ENCODE measurements at regions not wholly inside any gene's neighbourhood (a gene's known extent, or its start where the extent isn't known, plus 50 kb on each side); places are given as distances from the start of the nearest gene placed in this dataset.

DNA sequence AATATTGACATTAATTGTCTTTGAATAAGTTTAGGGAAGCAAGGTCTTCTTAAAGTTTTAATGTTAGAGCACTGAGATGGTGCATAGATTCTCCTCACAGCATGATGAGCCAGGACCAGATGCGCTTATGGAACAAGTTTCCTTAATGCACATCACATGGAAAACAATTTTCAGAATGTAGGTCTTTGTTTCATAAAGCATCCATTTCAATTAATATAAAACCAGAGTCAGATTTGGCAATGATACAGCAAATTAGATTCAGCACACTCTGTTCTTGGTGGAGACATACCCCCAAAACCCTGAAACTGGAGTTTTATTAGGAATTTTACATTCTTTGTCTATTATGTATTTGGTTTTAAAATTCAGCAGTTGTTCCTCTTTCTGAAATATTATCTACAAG, 402.1 kb upstream of the SEMA6A start:
- no peak overlapping the region for H3K27ac ChIP-seq
- TF ChIP-seq, protein P1, sequence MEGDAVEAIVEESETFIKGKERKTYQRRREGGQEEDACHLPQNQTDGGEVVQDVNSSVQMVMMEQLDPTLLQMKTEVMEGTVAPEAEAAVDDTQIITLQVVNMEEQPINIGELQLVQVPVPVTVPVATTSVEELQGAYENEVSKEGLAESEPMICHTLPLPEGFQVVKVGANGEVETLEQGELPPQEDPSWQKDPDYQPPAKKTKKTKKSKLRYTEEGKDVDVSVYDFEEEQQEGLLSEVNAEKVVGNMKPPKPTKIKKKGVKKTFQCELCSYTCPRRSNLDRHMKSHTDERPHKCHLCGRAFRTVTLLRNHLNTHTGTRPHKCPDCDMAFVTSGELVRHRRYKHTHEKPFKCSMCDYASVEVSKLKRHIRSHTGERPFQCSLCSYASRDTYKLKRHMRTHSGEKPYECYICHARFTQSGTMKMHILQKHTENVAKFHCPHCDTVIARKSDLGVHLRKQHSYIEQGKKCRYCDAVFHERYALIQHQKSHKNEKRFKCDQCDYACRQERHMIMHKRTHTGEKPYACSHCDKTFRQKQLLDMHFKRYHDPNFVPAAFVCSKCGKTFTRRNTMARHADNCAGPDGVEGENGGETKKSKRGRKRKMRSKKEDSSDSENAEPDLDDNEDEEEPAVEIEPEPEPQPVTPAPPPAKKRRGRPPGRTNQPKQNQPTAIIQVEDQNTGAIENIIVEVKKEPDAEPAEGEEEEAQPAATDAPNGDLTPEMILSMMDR (IDR thresholded peaks at IDR 0.05), result no peak
- H3K9me3 ChIP-seq, result no peaks in the 10 kb centered on the region
- H3K4me3 ChIP-seq (replicated peaks in 1 of 3), result no peak overlapping the region
- no peaks in the 10 kb centered on the region for H3K27me3 ChIP-seq
- intact Hi-C loops (cut with DNase I), result no loop called here
- no peaks in the 10 kb centered on the region for H3K4me1 ChIP-seq
- 95% methylated on average over 1 of the region's 1 CpG for WGBS, 2 donors
- H3K36me3 ChIP-seq, result no peaks in the 10 kb centered on the region
- no peak for DNase-seq

DNA sequence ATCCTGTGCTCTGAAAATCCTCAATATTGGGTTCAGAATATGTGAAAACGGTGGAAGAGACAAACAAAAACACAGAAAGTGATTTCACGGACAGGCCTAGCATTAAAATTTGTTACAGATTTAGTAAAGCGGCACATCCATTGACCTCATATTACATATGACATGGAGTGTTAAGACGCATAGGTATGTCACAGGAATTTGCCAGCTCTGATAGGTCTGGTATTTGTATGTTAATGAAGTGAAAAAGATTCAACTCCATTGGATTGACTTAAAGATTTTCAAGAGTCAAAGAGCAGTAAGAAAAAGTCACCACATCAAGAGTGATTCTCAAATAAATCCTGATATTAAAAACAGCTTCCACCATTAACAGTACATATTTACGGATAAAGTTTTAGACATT, 396.5 kb upstream of the SEMA6A start:
- WGBS, 2 donors, result 96 to 97% methylated on average over 5 of the region's 5 CpGs
- Histone ChIP-seq H3K36me3 (no peaks in the 10 kb centered on the region), H3K27me3 (no peaks in the 10 kb centered on the region), H3K4me3 (replicated peaks in 1 of 3) (no peak overlapping the region), H3K4me1 (no peaks in the 10 kb centered on the region), H3K9me3 (no peaks in the 10 kb centered on the region), H3K27ac (no peak overlapping the region)
- intact Hi-C loops (cut with DNase I), result no loop called here
- DNase-seq, result no peak
- TF ChIP-seq POLR2A (IDR thresholded peaks at IDR 0.05), result no peak
- TF ChIP-seq, protein P1 (IDR thresholded peaks at IDR 0.05), result no peak

DNA sequence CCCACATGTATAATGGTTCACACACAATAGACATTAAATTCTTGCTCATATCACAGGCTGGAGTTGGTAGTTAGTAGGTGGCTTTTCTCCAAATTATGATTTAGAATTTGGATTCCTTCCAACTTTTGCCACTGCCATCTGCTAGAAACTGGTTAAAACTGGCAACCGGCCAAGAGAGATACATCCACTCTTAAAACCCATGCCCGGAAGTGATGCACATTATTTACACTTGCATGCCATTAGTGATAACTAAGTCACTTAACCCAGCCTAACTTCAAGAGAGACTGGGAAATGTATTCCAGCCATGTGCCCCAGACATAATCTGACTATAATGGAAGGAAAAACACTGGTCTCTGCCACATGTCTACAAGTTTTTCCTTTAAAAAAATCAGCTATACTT, 395.7 kb upstream of the SEMA6A start:
- H3K27me3 ChIP-seq, result no peaks in the 10 kb centered on the region
- DNase-seq, result no peak
- intact Hi-C loops (cut with DNase I), result no loop called here
- 30 to 57% methylated on average over 2 of the region's 2 CpGs for WGBS, 2 donors
- no peaks in the 10 kb centered on the region for H3K36me3 ChIP-seq
- H3K4me3 ChIP-seq (replicated peaks in 1 of 3), result no peak overlapping the region
- H3K4me1 ChIP-seq, result no peaks in the 10 kb centered on the region
- no peak for TF ChIP-seq POLR2A (IDR thresholded peaks at IDR 0.05)
- TF ChIP-seq, protein P1 (IDR thresholded peaks at IDR 0.05), result no peak
- no peaks in the 10 kb centered on the region for H3K9me3 ChIP-seq
- H3K27ac ChIP-seq, result no peak overlapping the region

DNA sequence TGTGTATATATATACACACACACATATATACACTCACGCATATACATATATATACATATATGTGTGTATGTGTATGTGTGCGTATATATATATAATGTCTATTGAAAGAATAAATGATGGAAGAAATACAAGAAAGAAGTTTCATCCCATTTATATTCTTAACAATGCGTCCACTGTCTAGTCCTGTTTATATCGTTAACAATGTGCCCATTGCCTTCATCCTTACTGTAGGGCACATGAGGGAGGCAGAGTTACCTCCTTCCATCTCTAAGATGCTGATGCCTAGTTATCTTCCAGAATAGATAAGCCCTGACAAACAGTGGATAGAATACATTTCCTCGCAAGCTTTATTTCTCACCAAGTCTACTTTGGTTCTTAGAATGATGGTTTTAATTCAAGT, 389.8 kb upstream of the SEMA6A start:
- no peak for DNase-seq
- Histone ChIP-seq H3K36me3 (no peaks in the 10 kb centered on the region), H3K9me3 (no peaks in the 10 kb centered on the region), H3K4me3 (replicated peaks in 1 of 3) (no peak overlapping the region), H3K4me1 (no peaks in the 10 kb centered on the region), H3K27ac (no peak overlapping the region), H3K27me3 (no peaks in the 10 kb centered on the region)
- TF ChIP-seq, protein P1 (IDR thresholded peaks at IDR 0.05), result no peak
- TF ChIP-seq POLR2A (IDR thresholded peaks at IDR 0.05), result no peak
- 96 to 98% methylated on average over 5 of the region's 5 CpGs for WGBS, 2 donors
- intact Hi-C loops (cut with DNase I), result no loop called here

DNA sequence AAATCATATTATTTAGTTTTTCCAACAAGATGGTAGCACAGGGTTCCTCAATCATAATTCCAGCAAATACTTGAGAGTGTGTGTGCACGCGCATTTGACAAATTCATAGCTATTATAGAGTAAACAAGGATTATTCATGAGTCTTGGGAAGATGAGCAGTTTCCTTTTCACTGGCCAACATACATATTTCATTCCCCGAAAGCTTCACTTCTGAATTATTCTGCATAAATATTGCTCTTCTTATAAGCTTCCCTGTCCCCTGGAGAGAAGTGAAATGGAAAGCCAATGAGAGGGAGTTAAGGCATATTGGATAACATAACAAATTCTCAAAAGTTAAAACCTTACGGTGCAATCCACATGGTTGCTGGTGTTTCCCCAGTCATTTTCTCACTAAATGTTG, 386.4 kb upstream of the SEMA6A start:
- no peak overlapping the region for H3K27ac ChIP-seq
- WGBS, 2 donors, result 93 to 94% methylated on average over 4 of the region's 4 CpGs
- no peak overlapping the region for H3K4me3 ChIP-seq (replicated peaks in 1 of 3)
- no peaks in the 10 kb centered on the region for H3K4me1 ChIP-seq
- DNase-seq, result no peak
- no peaks in the 10 kb centered on the region for H3K36me3 ChIP-seq
- H3K9me3 ChIP-seq, result no peaks in the 10 kb centered on the region
- intact Hi-C loops (cut with DNase I), result no loop called here
- H3K27me3 ChIP-seq, result no peaks in the 10 kb centered on the region
- TF ChIP-seq POLR2A (IDR thresholded peaks at IDR 0.05), result no peak
- TF ChIP-seq, protein P1 (IDR thresholded peaks at IDR 0.05), result no peak

All from thyroid gland (tissue), 4 donors.